ENCODE measurements at regions not wholly inside any gene's neighbourhood (a gene's known extent, or its start where the extent isn't known, plus 50 kb on each side); places are given as distances from the start of the nearest gene placed in this dataset.

- H2BK5ac ChIP-seq (ENCODE audit: low read depth, low read length, poor library complexity, severe bottlenecking), result no peak overlapping the region
- no peak overlapping the region for H2BK20ac ChIP-seq (ENCODE audit: low read depth, low read length)
- DNase-seq (peak; percentile 65), ATAC-seq (ENCODE audit: low read depth) (peak; percentile 88)
- H2AK9ac ChIP-seq (replicated peaks; ENCODE audit: low read depth, low read length, poor library complexity), result no peak overlapping the region
- H3K4me3 ChIP-seq (ENCODE audit: insufficient read depth, low read depth, low read length), result no peak overlapping the region
- ChIA-PET CTCF (interaction anchor here (0.7 kb wide), 1 partner anchor 11 kb away, joined by 4 read pairs; no protein-coding TSS in a partner anchor), POLR2A (ENCODE audit: unreplicated experiment) (no interaction called here)
- no peak overlapping the region for H3K27ac ChIP-seq (ENCODE audit: insufficient read depth, low read length)
- H3K9me3 ChIP-seq (ENCODE audit: control insufficient read depth, insufficient read depth, low read length), result no peaks in the 10 kb centered on the region
- H3K9ac ChIP-seq (ENCODE audit: low read depth, low read length), result no peak overlapping the region
- no peak overlapping the region for H3K23ac ChIP-seq (ENCODE audit: low read depth, low read length)
- in situ Hi-C loops (cut with MboI; ENCODE audit: low sequenced_read_pairs) (no loop called here), intact Hi-C loops (cut with micrococcal nuclease) (loop anchor here (10.0 kb wide), 1 partner anchor 1807 kb away; no protein-coding TSS in a partner anchor), dilution Hi-C loops (cut with HindIII; ENCODE audit: low sequenced_read_pairs, unreplicated experiment) (no loop called here)
- H3K27me3 ChIP-seq (ENCODE audit: control insufficient read depth, insufficient read depth, low read length), result peaks cover 11% of the 10 kb centered on the region
- H4K20me1 ChIP-seq (ENCODE audit: insufficient read depth, low read length), result no peaks in the 10 kb centered on the region
- 0 out of 2 replicates have a peak, but pooled peaks cover 1% of the 10 kb centered on the region for H3K4me1 ChIP-seq (ENCODE audit: control insufficient read depth, insufficient read depth, low read length)
- no peak overlapping the region for H2AFZ ChIP-seq (replicated peaks; ENCODE audit: low read length, poor library complexity)
- H4K5ac ChIP-seq (ENCODE audit: low read depth, low read length), result no peak overlapping the region
- no peak overlapping the region for H3K4ac ChIP-seq (ENCODE audit: low read depth, low read length)
- no peak overlapping the region for H4K8ac ChIP-seq (ENCODE audit: low read depth in 2 of 2, low read length in 2 of 2)
- no peaks in the 10 kb centered on the region for H3K36me3 ChIP-seq (ENCODE audit: control insufficient read depth, insufficient read depth, low read length)
- no peak overlapping the region for H4K91ac ChIP-seq (ENCODE audit: insufficient read depth, low read depth, low read length)
- H2BK15ac ChIP-seq (ENCODE audit: low read depth, low read length), result no peak overlapping the region
- H3K14ac ChIP-seq (replicated peaks; ENCODE audit: low read depth, low read length), result no peak overlapping the region
- no TSS peak for BruUV-seq (replicated peaks)
- no peak overlapping the region for H2BK120ac ChIP-seq (ENCODE audit: low read depth, low read length)
- H3K9me1 ChIP-seq (ENCODE audit: insufficient read depth, low read length), result no peaks in the 10 kb centered on the region; the same call in 1 of the 2 replicates
- no peak for TF ChIP-seq RFX5 (IDR thresholded peaks at IDR 0.05; ENCODE audit: low read depth, low read length)
- TF ChIP-seq MAFK (IDR thresholded peaks at IDR 0.05; ENCODE audit: low read depth, low read length), result peak; percentile 14; the same call in 1 of the 2 replicates
- TF ChIP-seq CTCF (conservative IDR thresholded peaks at IDR 0.05; ENCODE audit: low read depth, low read length), result peak; percentile 61
- TF ChIP-seq SMC3 (IDR thresholded peaks at IDR 0.05; ENCODE audit: low read depth, low read length), result no peak
- TF ChIP-seq CEBPB (IDR thresholded peaks at IDR 0.05; ENCODE audit: low read depth, low read length), result no peak
- no peak for TF ChIP-seq ELK1 (IDR thresholded peaks at IDR 0.05; ENCODE audit: borderline replicate concordance, low read depth, low read length)
- TF ChIP-seq FOS (IDR thresholded peaks at IDR 0.05; ENCODE audit: low read depth, low read length), result no peak
- TF ChIP-seq RAD21 (IDR thresholded peaks at IDR 0.05; ENCODE audit: low read length), result peak; percentile 48
- no peak for TF ChIP-seq MXI1 (IDR thresholded peaks at IDR 0.05; ENCODE audit: borderline replicate concordance, low read depth, low read length)
- no peak overlapping the region for H2AK5ac ChIP-seq (ENCODE audit: low read depth, low read length)
- H3K18ac ChIP-seq (ENCODE audit: low read depth, low read length), result no peak overlapping the region
- WGBS, 2 experiments (ENCODE audit: extremely low coverage in 2 of 2, insufficient read length in 1 of 2), result 41% methylated on average over 7 of the region's 26 CpGs; no CpG with 5 or more reads in 1 of the 2 experiments
- H3K4me2 ChIP-seq (ENCODE audit: low read depth, low read length), result peak overlapping the region; percentile 18; the same call in 1 of the 2 replicates
- no peaks in the 10 kb centered on the region for H3K79me1 ChIP-seq (ENCODE audit: low read depth in 1 of 2, low read length in 2 of 2)
- no peak overlapping the region for H3K56ac ChIP-seq (ENCODE audit: extremely low read depth, insufficient read depth, low read length)
These were observed 145.2 kb upstream of the PFKP start for GRCh38 chr10:2921956-2922680.
